ENCODE measurements at regions not wholly inside any gene's neighbourhood (a gene's known extent, or its start where the extent isn't known, plus 50 kb on each side); places are given as distances from the start of the nearest gene placed in this dataset.
A peak's percentile ranks its signal among the peaks of the same experiment; 100 is the strongest.
"Not testable (repeated sequence)": the region's sequence is repeated elsewhere in the genome, so short reads cannot be mapped to it uniquely, and the experiment has no call there.

DNA sequence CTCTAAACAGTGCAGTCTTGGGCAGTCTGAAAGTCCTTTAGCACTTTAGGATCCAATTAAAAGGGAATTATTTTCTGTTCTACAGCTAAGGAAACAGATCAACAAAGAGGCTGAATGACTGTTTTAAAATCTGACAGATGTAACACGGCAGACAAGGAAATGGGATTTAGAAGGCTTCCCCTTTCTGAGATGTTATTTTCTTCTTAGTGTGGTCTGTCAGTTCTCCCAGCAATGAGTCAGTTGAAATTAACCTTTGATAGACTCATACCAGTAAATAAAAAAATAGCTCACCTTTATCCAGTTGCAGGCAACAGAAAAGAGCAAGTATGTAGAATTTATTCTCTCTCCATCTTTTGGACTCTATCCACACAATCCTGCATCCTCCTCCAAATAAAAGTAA lies 98.1 kb downstream of the NEDD1 start:
- DNase-seq, result peak; percentile 9

DNA sequence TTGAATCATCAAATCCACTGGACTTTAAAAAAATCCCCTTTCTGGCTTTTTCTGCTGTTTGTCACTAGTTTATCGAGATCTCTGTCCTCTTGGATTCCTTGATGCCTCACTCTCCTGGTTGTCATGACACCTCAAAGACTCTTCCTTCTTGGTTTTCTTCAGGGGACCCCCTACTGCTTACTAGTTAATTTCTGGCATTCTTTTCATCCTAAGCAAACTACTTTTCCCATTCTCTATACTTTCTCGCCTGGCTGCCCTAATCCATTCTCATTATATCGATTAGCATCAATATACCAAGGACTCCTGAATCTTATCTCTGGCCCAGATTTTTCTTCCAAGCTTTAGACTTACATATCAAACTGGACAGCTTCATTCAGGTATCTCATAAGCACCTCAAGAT lies 98.6 kb downstream of the NEDD1 start:
- no peak for DNase-seq

DNA sequence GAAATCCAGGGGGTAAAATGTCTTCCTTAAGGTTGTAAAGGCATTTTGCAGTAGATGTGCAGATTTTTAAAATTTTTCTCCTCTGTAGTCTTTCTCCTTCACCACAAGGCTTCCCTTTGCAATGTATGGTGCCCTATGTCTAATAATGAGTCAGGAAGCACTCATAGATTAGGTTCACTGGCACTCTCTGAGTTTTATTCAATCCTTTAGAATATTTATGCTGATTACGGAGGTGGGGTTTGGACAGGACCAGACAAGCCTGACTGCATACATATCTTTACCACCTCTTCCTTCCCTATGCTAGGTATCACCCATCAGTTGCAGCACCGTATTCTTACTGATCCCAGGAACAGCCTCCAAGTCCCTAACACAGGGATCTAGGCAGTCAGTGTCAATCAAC lies 99.5 kb downstream of the NEDD1 start:
- DNase-seq, result no peak

DNA sequence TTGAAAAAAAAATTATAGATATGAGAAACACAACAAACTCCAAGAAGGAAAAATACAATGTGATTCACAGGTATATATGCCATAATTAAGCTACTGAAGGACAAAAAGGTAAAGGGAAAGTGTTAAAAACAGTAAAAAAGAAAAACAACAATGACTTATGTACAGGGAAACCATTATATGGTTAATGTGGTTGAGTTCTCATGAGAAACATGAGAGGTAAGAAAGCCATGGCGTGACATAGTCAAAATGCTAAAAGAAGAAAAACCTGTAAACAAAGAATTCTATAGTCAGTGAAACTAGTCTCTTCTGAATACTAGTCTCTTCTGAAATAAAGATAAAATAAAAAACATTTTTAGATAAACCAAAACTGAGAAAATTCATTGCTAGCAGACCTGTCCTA lies 109.1 kb downstream of the NEDD1 start:
- DNase-seq, result no peak

DNA sequence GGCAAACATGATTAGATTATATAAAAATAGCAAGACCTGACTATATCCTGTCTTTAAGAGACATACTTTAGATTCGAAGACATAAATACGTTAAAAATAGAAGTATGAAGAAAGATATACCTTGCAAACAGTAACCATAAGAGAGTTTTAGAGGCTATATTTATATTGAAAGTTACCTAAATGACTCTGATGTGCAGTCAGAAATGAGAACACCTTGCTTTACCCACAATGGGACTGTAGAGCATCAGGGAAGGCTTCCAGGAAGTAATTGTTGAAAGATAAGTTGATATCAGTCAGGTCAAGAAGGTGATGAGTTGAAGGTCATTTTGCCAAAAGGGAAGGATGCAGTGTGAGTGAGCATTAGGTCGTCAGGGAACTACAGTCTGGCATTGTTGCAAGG lies 110.2 kb downstream of the NEDD1 start:
- DNase-seq, result no peak

DNA sequence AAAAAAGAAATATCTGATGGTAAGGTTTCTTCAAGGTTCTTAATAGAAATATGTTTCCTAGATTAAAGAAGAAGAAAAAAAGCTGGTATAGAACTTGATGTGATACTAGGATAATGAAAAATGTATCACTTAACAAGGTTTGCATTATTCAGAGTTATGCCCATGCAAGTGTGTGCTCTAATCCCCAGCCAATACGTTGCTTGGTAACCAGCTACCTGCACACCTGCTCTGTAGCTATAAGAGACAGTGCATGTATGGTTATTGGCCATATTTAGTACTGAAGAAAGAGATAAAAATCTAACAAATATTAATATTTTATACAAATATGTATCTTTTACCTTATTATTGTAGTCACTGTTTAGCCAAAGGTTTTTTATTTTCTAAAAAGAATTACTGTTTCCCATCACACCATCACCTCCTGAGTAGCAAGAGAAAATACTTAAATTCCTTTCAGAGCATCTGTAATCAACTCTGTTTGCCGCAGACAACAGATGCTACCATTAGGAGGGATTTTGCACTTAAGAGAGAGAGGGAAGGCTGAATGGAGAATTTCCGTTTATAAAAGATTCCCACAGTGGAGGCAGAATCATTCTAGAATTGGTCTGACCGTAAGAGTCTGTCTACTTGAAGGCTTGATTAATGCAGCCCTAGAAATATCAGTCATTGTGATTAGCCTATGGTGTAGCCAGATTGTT lies 115.6 kb downstream of the NEDD1 start:
- no peak for DNase-seq

DNA sequence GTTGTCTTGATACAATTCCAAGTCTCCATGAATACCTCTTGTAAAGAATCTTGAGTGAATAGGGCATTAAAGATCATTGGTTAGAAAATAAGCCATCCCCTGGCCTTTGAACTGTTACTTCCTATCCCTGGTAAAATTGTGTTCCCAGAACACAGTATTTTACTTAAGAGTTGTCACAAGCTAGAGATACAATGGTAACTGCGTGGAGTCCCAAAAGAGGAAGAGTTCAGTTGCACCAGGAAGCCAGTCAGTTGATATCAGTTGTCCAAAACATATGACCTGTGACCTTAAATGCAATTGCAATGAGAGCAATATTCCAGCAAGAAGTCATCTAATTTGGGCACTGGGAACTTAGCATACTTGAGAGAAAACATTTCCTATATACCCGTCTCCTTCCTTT lies 117.3 kb downstream of the NEDD1 start:
- DNase-seq, result no peak

DNA sequence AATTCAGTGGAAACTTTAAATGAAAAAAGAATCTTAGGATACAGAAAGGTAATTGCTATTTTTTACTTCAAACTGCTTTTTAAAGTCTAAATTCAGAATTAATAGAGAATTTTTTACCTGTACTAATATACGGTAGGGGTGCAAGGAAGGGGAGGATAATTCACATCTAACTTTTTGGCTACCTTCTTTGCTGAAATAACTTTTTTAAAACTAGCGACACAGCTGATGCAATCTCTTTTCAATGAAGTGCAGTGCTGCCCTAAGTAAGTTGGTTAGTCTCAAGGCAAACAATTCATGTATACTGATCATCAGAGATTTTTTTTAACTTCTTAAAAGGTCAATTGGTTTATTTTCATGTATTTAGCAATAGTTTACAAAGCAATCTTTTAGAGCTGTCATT lies 119.8 kb downstream of the NEDD1 start:
- no peak for DNase-seq

DNA sequence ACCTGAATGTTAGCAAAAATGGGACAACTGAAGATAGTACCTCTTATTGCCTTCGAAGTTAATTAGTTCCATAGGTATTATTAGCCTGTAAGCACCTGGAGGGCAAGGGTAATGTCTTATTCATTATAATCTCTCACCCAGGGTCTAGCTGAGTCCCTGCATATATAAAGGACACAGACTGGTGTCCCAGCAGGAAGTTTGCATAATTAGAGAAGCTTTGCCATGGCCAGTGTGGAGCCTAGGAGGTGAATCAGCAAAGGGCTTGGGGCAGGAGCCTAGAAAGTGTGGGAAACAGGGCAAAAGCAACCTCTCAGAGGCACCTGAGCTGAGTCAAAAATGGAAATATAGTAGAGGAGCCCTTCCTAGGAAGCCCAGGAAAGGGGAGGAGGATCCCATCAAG lies 120.4 kb downstream of the NEDD1 start:
- no peak for DNase-seq

DNA sequence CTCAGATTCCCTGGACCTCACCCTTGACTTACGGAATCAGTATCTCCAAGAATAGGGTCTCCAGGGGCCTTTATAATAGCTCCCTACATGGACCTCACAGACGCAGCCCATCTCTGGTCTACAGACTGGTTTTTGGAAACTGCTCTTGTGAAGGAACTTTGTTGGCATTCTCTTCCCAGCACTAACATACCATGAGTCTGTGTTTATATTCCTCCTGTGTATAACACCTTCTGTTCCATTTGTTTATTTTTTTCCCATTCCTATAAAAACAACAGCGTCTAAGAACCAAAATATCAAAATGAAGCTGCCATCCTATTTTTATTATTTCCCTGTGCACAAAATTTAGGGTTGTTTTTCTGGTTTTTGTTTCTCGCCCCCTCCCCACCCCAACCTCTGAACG lies 131.1 kb downstream of the NEDD1 start:
- DNase-seq, result no peak

DNA sequence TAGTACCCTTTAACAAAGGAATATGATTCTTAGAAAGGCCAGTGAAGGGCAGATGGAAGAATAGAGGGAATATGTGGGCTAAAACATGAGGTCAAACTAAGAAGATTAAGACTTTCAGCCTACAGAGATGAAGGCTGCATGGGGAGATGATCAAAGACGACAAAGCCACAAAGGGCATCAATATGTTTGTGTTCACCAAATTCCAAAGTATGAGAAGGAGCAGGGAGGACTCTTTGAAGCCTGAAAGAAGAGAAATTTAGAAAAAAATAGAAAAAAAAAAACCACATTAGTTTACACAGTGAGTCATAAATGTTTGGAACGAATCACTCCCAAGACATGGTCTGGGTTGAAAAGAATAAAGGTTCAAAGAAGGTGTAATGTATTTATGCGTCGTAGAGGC lies 131.8 kb downstream of the NEDD1 start:
- DNase-seq, result no peak

DNA sequence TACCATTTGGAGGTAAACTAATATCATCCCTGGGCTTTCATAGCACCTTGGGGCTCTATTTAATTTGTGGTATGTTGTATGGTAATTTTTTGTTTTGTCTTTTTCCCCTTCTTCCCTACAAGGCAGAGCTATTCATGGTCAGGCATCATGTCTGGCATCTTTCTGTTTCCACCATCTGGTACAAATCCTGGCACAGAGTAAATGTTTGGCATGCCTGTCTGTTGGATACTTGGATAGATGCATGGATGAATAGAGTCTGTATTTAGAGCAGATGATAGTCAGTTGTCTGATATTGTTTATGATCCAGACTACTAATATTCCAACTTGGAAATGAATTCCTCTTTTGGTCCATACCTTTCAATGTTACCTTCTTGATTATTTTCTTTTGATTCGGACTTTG lies 139.8 kb downstream of the NEDD1 start:
- no peak for DNase-seq

DNA sequence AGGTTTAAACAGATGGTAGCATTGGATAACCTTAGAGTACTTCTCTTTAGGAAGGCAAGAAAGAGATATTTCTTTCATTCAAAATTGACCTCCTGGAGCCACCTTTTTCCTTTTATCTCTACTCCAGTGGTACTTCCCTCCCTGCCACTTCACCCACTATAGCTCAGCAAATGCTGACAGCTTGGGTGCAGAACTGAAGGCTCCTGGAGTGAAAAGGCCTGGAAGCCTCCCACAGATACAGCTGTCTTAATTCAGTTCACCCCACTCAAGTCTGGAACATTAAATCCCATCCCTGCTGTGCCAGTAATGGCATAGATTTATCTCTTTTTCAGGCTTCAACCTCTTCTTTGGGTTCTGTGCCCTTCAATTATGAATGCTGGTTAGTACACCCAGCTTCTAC lies 140.3 kb downstream of the NEDD1 start:
- no peak for DNase-seq

DNA sequence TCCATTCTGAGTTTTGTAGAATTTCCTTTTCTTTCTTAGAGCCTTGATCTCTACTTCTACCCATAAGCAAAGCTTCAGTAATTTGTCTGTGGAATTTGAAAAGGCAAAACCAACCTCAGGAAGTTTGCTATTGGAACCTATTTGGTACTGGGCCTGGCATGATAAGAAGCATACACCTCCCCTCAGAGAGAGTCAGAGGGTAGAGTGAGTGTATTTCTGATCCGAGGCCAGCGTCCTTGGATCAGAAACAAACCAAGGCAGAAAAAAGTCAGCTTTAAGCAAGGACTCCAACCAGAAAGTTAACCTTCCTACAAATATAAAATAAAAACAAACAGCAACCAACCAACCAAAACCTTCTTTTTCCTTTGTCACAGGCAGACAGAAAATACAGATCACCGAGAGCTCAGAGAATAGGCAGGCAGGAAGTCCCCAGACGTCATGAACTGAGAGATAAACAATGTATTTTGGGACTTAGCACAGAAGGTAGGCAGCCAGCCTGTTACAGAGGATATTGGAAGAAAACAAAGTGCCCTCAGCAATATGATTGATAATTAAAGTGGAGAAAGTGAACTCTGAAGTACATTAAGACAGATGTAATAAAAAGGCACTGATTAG lies 141.5 kb downstream of the NEDD1 start:
- DNase-seq, result no peak

DNA sequence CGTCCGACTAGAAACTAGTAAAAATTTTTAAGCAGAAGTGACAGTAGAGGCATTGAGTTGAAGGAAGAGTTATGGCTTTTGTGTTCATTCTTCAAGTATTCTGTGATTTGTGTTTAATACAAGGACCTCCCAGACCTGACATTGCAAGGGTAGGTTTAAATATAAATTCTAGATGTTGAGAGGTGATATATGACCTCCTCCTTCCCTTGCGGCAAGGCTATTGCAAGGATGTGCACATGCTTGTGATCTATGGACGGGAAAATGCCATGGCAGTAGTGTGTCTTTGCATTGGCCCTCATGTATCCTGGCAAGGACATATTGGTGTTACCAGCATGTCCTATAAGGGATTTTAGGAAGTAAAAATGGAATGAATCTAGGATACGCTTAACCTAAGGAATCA lies 143.5 kb downstream of the NEDD1 start:
- no peak for DNase-seq

DNA sequence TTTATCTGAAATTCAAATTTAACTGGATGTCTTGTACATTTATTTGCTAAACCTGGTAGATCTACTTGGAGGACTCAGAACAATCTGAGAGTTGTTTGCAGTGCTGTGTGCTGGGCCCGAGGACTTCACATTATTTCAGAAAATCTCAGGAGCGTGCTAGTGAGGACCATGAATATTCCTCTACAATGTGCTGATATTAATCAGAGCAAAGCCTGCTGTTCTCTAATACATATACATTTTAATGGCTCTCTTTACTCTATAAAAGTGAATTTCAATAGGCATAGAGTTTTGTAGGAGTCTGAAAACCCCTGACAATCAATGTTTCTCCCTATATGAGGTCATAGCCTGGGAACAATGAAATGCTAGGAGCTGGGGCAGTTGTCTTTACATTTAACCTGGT lies 144.3 kb downstream of the NEDD1 start:
- DNase-seq, result no peak

DNA sequence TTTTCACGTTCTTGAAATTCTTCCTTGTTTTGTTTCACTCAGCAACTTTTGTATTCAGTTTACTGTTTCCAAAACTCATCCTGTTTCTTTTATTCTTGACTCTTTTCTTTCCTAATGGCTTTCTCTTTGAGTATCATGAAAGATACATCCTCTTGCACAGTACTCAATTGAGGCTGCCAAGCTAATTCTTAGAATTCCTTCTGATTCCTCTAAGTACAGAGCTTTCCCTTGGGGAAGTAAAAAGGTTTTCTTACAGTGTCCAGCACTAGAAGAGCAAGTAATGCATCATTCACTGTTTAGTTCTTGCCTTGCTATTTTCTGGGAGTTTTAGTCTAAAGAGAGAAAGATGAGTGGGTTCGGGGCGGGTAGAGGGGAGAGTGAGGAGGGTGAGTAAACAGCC lies 154.1 kb downstream of the NEDD1 start:
- DNase-seq, result no peak

DNA sequence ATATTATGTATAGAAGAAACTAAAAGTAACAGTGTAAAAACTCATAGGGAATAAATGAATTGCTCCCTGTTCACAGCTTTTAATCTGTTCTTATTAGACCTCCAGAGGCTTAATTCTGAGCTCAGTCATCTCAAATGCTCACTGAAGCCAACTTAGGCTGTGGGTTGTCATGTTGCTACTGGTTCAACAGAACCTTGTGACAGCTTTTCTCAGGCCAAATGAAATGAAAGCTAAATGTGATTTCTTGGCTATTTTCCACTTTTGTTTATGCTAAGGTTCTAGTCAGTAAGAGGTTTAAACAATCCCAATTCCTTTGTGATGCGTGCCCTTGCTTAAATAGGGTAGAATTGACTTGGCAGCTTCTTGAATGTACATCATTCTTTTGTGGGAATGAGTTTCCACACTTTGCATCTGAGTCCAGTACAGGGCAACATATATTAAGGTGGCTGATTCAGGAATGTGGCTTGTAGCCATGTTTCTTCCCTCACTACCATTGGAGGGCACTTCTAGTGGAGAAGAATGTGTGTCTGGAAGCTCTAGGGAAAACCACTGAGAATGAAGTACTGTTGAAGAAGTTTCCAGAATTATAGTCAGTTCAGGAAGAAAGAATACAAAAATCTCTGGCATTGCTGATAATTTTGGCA lies 156.4 kb downstream of the NEDD1 start:
- no peak for DNase-seq

DNA sequence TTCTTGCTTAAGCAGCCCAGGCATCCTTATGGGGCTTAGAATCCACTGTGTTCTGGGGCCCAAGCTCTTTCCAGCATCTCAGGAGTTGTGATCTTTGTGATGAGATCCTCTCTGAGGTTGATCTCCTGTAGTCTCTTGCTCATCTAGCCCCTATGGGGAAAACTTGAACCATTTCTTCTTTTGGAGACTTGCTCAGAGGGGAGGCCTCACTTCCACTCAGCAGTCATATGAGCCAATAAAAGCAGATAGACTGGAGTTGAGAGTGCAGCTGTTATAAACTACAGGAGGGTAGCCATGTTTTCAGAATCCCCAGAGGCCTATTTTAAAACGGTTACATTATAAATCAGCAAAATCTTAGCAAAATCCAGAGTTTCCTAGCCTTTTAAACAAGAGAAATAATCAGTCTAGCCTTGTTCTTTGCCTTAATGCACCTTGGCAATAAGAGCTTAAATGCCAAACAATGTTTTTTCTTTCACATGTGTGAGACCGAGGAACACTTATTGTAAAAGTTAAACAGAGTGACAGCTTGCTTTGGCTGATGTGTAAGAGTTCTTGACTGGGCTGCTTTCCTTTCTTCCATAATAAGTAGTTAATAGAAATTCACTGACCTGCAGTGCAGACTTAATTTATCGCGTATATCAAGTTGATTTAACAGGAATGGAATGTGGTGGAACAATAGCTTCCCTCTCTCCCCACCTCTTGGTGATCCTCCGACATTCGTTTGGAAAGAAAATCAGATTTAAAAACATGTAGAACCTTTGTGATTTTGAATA lies 168.3 kb downstream of the NEDD1 start:
- DNase-seq, result no peak

DNA sequence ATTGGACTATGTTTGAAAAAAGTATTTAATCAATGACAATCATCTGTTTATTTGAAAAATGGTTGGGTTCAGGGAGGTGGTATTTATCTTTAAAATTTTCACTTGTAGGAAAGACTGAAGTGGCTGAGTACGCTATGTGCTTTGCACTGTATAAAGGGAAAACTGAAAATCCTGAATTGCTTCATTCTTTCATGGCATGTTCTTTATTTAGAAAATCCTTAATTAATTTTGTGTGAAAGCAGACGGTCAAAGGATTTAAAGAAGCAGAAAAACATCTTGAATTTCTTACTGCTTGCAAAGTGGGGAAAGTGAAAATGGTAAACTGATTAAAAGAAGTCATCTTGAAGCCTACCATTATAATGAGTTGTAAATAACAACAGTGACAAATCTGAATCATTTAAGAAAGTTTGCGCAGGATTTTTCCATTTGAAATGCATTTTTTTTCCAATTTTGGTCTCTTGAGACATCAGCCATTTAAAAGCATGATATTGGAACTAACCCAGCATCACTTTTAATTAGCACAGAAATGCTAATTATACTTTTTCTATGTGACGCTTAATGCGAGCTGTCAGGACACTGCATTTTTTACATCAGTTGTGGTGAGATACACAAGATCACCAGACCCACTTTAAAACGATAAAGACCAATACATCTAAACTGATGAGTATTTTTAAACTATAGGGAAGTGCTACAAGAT lies 169.0 kb downstream of the NEDD1 start:
- DNase-seq, result no peak

DNA sequence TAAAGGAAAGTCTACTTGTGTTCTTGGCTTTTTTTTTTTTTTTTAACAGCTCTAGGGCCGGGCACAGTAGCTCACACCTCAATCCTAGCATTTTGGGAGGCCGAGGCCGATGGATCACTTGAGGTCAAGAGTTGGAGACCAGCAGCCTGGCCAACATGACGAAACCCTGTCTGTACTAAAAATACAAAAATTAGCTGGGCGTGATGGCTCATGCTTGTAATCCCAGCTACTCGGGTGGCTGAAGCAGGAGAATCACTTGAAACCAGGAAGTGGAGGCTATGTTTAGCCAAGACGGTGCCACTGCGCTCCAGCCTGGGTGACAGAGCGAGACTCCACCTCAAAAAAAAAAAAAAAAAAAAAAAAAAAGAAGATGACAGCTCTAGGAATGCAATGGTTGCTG lies 169.9 kb downstream of the NEDD1 start:
- not testable (repeated sequence) for DNase-seq

DNA sequence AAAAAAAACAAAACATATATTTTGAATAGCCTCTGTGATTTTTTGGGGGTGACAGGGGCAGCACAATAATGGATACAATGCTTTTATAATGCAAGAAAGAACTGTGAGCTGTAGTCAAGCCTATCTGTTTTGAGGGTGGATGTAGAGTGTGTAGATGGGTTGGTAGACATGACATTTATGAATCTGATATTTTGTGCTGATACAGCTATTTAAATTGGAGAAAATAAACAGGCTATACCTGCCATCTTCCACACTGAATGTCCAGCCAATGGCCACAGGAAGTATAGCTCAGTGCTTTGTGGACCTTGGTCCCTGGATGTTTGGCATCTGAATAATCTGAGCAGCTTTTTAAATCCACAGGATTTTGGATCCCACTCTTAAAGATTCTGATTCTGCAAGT lies 175.0 kb downstream of the NEDD1 start:
- no peak for DNase-seq

DNA sequence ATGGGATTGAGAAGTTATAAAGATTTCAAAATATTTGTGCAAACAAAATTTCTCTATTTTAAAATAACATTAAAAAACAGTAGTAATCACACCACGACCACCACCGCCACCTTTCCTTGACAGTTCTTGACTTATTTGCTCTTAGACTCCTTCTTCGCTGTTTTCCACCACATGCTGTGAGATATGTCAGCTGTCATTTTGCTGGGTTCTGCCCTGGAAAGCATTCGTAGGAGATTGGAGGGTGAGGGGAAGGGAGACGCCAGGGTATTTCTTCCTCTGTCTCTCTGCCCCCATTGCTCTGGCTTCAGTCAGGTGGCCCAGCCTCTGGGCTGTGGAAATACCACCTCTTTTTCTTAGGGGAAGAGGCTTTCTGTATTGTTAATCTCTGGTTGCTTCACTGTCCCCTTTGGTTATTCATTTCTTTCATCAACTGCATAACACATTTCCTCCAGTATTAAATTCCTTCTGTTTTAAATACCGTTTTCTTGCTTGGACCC lies 186.2 kb downstream of the NEDD1 start:
- no peak for DNase-seq
